Activated CD8-positive, alpha-beta T cell treated with anti-CD3 and anti-CD28 coated beads, Interleukin-2, amount 10 ng/mL, durations not matched to agents 7 days and 5 days (primary cell): ENCODE measurements at regions not wholly inside any gene's neighbourhood (a gene's known extent, or its start where the extent isn't known, plus 50 kb on each side); places are given as distances from the start of the nearest gene placed in this dataset.
"Not testable (repeated sequence)": the region's sequence is repeated elsewhere in the genome, so short reads cannot be mapped to it uniquely, and the experiment has no call there.

Experiments used
- ATAC-seq: fragments of 150-1000 bp; cut with Tn5 transposase; one replicate; pipeline ENCODE4 v1.10.0; 2021; ENCODE audit warnings: moderate library complexity
- CTCF ChIA-PET: fragments of 350-600 bp; sonication (Branson Sonifier 250); formaldehyde crosslinking; loops from one replicate; lab custom pipeline; 2021; ENCODE audit warnings: antibody characterized with exemption; lab: Charles Lee
- POLR2A ChIA-PET: fragments of 350-600 bp; sonication (Branson Sonifier 250); formaldehyde crosslinking; loops from one replicate; lab custom pipeline; 2021; ENCODE audit warnings: antibody characterized with exemption; lab: Charles Lee
- DNase-seq: peaks from one replicate; pipeline ENCODE4 v3.0.0-alpha.2; 2020
- H3K27ac Mint-ChIP-seq: one replicate; pipeline ENCODE4 v1.8.0; 2021; ENCODE audit warnings: mild to moderate bottlenecking, mixed read lengths
- H3K27me3 Mint-ChIP-seq: one replicate; pipeline ENCODE4 v1.8.0; 2021; ENCODE audit warnings: low read depth, mixed read lengths
- H3K36me3 Mint-ChIP-seq: one replicate; pipeline ENCODE4 v1.8.0; 2021; ENCODE audit warnings: low read depth, mixed read lengths
- H3K4me1 Mint-ChIP-seq: one replicate; pipeline ENCODE4 v1.8.0; 2021; ENCODE audit warnings: low read depth, mixed read lengths
- H3K4me3 Mint-ChIP-seq: one replicate; pipeline ENCODE4 v1.8.0; 2021; ENCODE audit warnings: mild to moderate bottlenecking, mixed read lengths
- H3K9me3 Mint-ChIP-seq: one replicate; pipeline ENCODE4 v1.8.0; 2022; ENCODE audit warnings: mixed read lengths; ENCODE audit not compliant: insufficient read depth

GRCh38 chr4:162837241-162837640 lies 329.4 kb downstream of the NAF1 start:
- ChIA-PET POLR2A (no interaction called here), CTCF (no interaction called here)
- DNase-seq (no peak), ATAC-seq (no peak)
- Mint-ChIP-seq H3K36me3 (no peaks in the 10 kb centered on the region), H3K4me1 (no peaks in the 10 kb centered on the region), H3K27ac (no peak overlapping the region), H3K9me3 (no peaks in the 10 kb centered on the region), H3K27me3 (no peaks in the 10 kb centered on the region), H3K4me3 (no peak overlapping the region)

GRCh38 chr4:162836773-162837172 lies 329.9 kb downstream of the NAF1 start:
- no peaks in the 10 kb centered on the region for H3K36me3 Mint-ChIP-seq
- no peak overlapping the region for H3K27ac Mint-ChIP-seq
- H3K27me3 Mint-ChIP-seq: no peaks in the 10 kb centered on the region
- ChIA-PET POLR2A (no interaction called here), CTCF (no interaction called here)
- DNase-seq (no peak), ATAC-seq (no peak)
- H3K4me3 Mint-ChIP-seq: no peak overlapping the region
- no peaks in the 10 kb centered on the region for H3K9me3 Mint-ChIP-seq
- no peaks in the 10 kb centered on the region for H3K4me1 Mint-ChIP-seq

DNA sequence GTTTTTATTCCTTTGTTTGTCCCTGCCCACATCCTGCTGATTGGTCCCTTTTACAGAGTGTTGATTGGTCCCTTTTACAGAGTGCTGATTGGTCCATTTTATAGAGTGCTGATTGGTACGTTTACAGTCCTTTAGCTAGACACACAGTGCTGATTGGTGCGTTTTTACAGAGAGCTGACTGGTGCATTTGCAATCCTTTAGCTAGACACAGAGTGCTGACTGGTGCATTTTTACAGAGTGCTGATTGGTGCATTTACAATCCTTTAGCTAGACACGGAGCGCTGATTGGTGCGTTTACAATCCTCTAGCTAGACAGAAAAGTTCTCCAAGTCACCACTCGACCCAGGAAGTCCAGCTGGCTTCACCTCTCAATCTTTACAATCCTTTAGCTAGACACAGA lies 330.4 kb downstream of the NAF1 start:
- POLR2A ChIA-PET, H3K4me1 Mint-ChIP-seq, CTCF ChIA-PET, H3K27ac Mint-ChIP-seq, H3K9me3 Mint-ChIP-seq, H3K27me3 Mint-ChIP-seq, DNase-seq, ATAC-seq, H3K4me3 Mint-ChIP-seq, H3K36me3 Mint-ChIP-seq: not testable (repeated sequence)

- DNase-seq: no peak
- Mint-ChIP-seq H3K27me3 (no peaks in the 10 kb centered on the region), H3K4me3 (no peak overlapping the region)
Measured at GRCh38 chr4:162830899-162831298, 335.8 kb downstream of the NAF1 start.

DNA sequence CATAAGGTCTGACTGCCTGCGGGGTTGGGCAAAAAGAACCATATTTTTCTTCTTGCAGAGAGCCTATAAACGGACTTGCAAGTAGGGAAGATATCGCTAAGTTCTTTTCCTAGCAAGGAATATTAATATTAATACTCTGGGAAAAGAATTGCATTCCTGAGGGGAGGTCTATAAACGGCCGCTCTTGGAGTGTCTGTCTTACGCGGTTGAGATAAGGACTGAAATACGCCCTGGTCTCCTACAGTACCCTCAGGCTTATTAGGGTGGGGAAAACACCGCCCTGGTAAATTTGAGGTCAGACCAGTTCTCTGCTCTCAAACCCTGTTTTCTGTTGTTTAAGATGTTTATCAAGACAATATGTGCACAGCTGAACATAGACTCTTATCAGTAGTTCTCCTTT lies 349.3 kb downstream of the NAF1 start:
- DNase-seq, CTCF ChIA-PET, H3K27ac Mint-ChIP-seq, POLR2A ChIA-PET, H3K27me3 Mint-ChIP-seq, H3K4me1 Mint-ChIP-seq, H3K4me3 Mint-ChIP-seq, ATAC-seq, H3K36me3 Mint-ChIP-seq: not testable (repeated sequence)
- H3K9me3 Mint-ChIP-seq: peaks cover 22% of the 10 kb centered on the region

More at GRCh38 chr4:162830899-162831298, 335.8 kb downstream of the NAF1 start:
- ChIA-PET POLR2A (no interaction called here), CTCF (no interaction called here)
- no peaks in the 10 kb centered on the region for H3K4me1 Mint-ChIP-seq
- ATAC-seq: no peak
- no peaks in the 10 kb centered on the region for H3K36me3 Mint-ChIP-seq
- H3K9me3 Mint-ChIP-seq: no peaks in the 10 kb centered on the region
- no peak overlapping the region for H3K27ac Mint-ChIP-seq

GRCh38 chr4:162804351-162804924 lies 362.3 kb downstream of the NAF1 start:
- no peaks in the 10 kb centered on the region for H3K36me3 Mint-ChIP-seq

DNA sequence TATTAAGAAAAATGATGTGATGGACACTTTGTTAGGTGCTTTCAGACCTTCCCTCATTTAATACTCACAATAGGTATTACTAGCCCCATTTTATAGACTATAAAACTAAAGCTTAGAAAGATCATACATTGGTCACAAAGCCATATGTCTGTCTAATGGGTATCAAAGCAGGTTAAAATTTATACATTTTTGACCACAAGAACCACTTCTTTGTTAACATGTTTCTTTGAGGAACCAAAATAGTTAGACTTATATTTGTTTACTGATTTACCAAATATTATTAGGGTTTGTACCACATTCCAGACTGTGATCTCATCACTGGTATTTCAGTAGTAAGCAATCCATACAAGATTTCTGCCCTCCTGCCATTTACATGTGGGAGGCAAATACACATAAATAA lies 363.3 kb downstream of the NAF1 start:
- ChIA-PET POLR2A (no interaction called here), CTCF (no interaction called here)
- Mint-ChIP-seq H3K4me1 (no peaks in the 10 kb centered on the region), H3K4me3 (no peak overlapping the region), H3K9me3 (no peaks in the 10 kb centered on the region), H3K27ac (no peak overlapping the region), H3K36me3 (no peaks in the 10 kb centered on the region), H3K27me3 (no peaks in the 10 kb centered on the region)
- DNase-seq: no peak
- no peak for ATAC-seq

More at GRCh38 chr4:162804351-162804924, 362.3 kb downstream of the NAF1 start:
- no peak for DNase-seq
- no peak for ATAC-seq
- no peaks in the 10 kb centered on the region for H3K4me1 Mint-ChIP-seq
- ChIA-PET POLR2A (no interaction called here), CTCF (no interaction called here)
- no peaks in the 10 kb centered on the region for H3K27me3 Mint-ChIP-seq
- H3K27ac Mint-ChIP-seq: no peak overlapping the region
- H3K4me3 Mint-ChIP-seq: no peak overlapping the region
- H3K9me3 Mint-ChIP-seq: no peaks in the 10 kb centered on the region

GRCh38 chr4:162797108-162797507 lies 369.6 kb downstream of the NAF1 start:
- no peaks in the 10 kb centered on the region for H3K4me1 Mint-ChIP-seq
- DNase-seq: no peak
- no peak overlapping the region for H3K4me3 Mint-ChIP-seq
- H3K27me3 Mint-ChIP-seq: no peaks in the 10 kb centered on the region
- CTCF ChIA-PET: no interaction called here
- no peaks in the 10 kb centered on the region for H3K9me3 Mint-ChIP-seq
- H3K27ac Mint-ChIP-seq: no peak overlapping the region
- no peaks in the 10 kb centered on the region for H3K36me3 Mint-ChIP-seq
- ATAC-seq: no peak
- POLR2A ChIA-PET: no interaction called here

GRCh38 chr4:162793571-162793970 lies 373.1 kb downstream of the NAF1 start:
- DNase-seq (no peak), ATAC-seq (no peak)
- H3K9me3 Mint-ChIP-seq: no peaks in the 10 kb centered on the region
- H3K27me3 Mint-ChIP-seq: no peaks in the 10 kb centered on the region
- no peak overlapping the region for H3K27ac Mint-ChIP-seq
- ChIA-PET POLR2A (no interaction called here), CTCF (interaction anchor here (0.5 kb wide), 1 partner anchor 16 kb away, joined by 3 read pairs; no protein-coding TSS in a partner anchor)
- H3K36me3 Mint-ChIP-seq: no peaks in the 10 kb centered on the region
- H3K4me1 Mint-ChIP-seq: no peaks in the 10 kb centered on the region
- H3K4me3 Mint-ChIP-seq: no peak overlapping the region

DNA sequence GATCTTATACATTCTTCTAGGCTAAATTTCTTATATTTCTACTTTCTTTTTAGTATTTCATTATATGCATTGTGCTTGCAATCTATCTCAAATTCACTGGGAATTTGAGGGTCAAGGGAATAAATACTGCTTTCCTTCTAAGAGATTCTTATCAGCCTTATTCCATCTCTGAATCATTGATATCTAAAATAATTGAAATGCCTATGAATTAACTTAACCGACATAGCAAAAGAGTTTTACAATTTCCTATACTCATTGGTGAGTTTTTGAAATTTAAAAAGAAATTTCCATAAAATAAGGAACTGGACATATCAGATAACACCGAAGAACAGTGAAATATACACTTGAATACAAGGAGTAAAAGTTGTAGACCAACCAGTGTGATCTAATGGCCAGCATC lies 373.7 kb downstream of the NAF1 start:
- no peaks in the 10 kb centered on the region for H3K4me1 Mint-ChIP-seq
- H3K4me3 Mint-ChIP-seq: no peak overlapping the region
- H3K9me3 Mint-ChIP-seq: no peaks in the 10 kb centered on the region
- H3K36me3 Mint-ChIP-seq: no peaks in the 10 kb centered on the region
- ATAC-seq (no peak), DNase-seq (no peak)
- H3K27ac Mint-ChIP-seq: no peak overlapping the region
- ChIA-PET CTCF (no interaction called here), POLR2A (no interaction called here)
- no peaks in the 10 kb centered on the region for H3K27me3 Mint-ChIP-seq

DNA sequence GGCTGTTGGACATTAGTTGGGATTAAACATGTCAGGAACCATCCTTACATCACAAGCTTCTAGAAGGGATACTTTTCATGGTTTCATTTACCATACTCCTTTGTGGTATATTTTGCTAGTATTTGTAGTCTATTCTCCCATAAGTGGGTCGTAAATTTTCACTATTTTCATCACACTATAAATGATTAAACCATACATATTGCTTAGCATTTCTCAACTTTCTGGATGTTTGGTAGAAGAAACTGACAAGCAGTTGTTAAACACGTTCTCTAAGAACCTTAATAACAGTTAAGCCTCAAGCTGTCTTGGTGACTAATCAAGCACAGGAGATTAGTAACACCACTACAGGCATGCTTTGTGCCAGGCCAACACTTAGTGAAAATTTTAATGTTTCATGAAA lies 375.5 kb downstream of the NAF1 start:
- H3K4me1 Mint-ChIP-seq: no peaks in the 10 kb centered on the region
- no peak overlapping the region for H3K27ac Mint-ChIP-seq
- POLR2A ChIA-PET: no interaction called here
- no peaks in the 10 kb centered on the region for H3K36me3 Mint-ChIP-seq
- ATAC-seq (no peak), DNase-seq (no peak)
- CTCF ChIA-PET: no interaction called here
- no peaks in the 10 kb centered on the region for H3K9me3 Mint-ChIP-seq
- H3K4me3 Mint-ChIP-seq: no peak overlapping the region
- no peaks in the 10 kb centered on the region for H3K27me3 Mint-ChIP-seq

DNA sequence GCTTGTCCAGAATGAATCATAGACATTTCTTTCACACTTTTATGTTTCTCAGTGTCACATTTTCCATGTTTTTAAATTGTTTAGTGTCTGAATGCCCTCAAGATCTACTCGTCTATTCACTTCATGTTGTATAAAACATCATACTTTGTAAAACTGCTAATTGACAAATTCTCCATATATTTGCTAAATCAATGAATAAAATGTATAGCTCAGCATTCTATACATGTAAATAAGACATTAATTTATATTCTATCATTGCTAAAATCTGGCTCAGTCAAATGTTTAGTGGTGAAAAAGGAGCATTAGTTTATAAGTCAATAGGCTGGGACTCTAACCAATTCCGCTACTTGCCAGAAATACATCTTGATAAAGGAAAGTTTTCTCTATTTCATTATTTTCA lies 379.6 kb downstream of the NAF1 start:
- H3K4me1 Mint-ChIP-seq: no peaks in the 10 kb centered on the region
- DNase-seq (no peak), ATAC-seq (no peak)
- H3K27ac Mint-ChIP-seq: no peak overlapping the region
- POLR2A ChIA-PET: no interaction called here
- H3K4me3 Mint-ChIP-seq: no peak overlapping the region
- no peaks in the 10 kb centered on the region for H3K9me3 Mint-ChIP-seq
- CTCF ChIA-PET: no interaction called here
- no peaks in the 10 kb centered on the region for H3K36me3 Mint-ChIP-seq
- no peaks in the 10 kb centered on the region for H3K27me3 Mint-ChIP-seq
